WERI-Rb-1 (cell line): ENCODE measurements at regions not wholly inside any gene's neighbourhood (a gene's known extent, or its start where the extent isn't known, plus 50 kb on each side); places are given as distances from the start of the nearest gene placed in this dataset.

Source experiments
- DNase-seq: peaks from one replicate; pipeline ENCODE4 v3.0.0-alpha.2; 2020
- H3K27ac ChIP-seq: fragments of 250-450 bp; sonication (Bioruptor Pico); 2 replicates; pipeline ENCODE4 v1.5.1; 2020; ENCODE audit warnings: mild to moderate bottlenecking, moderate library complexity
- H3K27me3 ChIP-seq: fragments of 250-450 bp; sonication (Bioruptor Pico); 2 replicates; pipeline ENCODE4 v1.5.1; 2021; ENCODE audit warnings: mild to moderate bottlenecking, low read depth, moderate library complexity; ENCODE audit not compliant: insufficient read depth, severe bottlenecking
- H3K36me3 ChIP-seq: fragments of 250-450 bp; sonication (Bioruptor Pico); 2 replicates; pipeline ENCODE4 v1.5.1; 2020; ENCODE audit warnings: mild to moderate bottlenecking, moderate library complexity
- H3K4me3 ChIP-seq: 2 replicates; pipeline ENCODE4 v1.5.1; 2011; ENCODE audit warnings: low read depth, mild to moderate bottlenecking, control low read depth, low read length
- H3K9me3 ChIP-seq: fragments of 250-450 bp; sonication (Bioruptor Pico); 2 replicates; pipeline ENCODE4 v1.5.1; 2021; ENCODE audit warnings: mild to moderate bottlenecking, moderate library complexity; ENCODE audit not compliant: severe bottlenecking
- TF ChIP-seq, protein P1 (sequence below): IDR thresholded peaks from 2 replicates; pipeline ENCODE4 v1.5.1; 2011; ENCODE audit warnings: low read depth, mild to moderate bottlenecking, control low read depth, inconsistent platforms, low read length

DNA sequence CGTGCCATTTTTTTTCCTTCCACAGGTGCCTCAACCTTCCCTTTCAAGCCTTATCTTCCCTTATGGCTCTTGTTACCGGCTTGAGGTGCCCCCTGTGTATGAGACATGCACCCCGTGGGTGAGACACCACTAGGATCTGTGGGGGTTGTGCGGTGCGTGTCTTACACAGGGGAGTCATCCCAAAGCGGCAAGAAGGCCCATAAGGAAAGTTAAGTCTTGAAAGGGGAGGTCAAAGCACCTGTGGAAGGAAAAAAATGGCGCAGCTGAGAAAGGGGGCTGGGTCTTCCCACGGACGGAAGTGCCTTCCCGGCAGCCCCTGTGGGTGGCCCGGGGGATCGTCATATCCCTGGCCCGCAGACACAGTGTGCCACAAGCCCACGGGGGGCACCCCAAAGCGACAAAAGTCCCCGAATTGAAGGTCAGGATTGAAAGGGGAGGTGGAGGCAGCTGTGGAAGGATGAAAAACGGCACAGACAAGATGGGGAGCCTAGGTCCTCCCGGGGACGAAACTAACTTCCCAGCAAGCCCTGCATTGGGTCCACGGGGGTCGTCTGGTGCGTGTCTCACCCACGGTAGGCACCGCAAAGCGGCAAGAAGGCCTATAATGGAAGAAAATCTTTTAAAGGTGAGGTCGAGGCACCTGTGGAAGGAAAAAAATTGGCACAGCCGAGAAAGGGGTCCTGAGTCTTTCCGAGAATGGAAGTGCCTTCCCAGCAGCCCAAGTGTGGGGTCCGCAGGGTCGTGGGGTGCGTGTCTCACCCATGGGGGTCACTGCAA, 273.3 kb downstream of the ALG10 start:
- Histone ChIP-seq H3K27me3 (peaks cover 95% of the 10 kb centered on the region), H3K9me3 (no peaks in the 10 kb centered on the region), H3K4me3 (no peak overlapping the region), H3K36me3 (no peaks in the 10 kb centered on the region), H3K27ac (no peak overlapping the region)
- no peak for DNase-seq
- TF ChIP-seq, protein P1, sequence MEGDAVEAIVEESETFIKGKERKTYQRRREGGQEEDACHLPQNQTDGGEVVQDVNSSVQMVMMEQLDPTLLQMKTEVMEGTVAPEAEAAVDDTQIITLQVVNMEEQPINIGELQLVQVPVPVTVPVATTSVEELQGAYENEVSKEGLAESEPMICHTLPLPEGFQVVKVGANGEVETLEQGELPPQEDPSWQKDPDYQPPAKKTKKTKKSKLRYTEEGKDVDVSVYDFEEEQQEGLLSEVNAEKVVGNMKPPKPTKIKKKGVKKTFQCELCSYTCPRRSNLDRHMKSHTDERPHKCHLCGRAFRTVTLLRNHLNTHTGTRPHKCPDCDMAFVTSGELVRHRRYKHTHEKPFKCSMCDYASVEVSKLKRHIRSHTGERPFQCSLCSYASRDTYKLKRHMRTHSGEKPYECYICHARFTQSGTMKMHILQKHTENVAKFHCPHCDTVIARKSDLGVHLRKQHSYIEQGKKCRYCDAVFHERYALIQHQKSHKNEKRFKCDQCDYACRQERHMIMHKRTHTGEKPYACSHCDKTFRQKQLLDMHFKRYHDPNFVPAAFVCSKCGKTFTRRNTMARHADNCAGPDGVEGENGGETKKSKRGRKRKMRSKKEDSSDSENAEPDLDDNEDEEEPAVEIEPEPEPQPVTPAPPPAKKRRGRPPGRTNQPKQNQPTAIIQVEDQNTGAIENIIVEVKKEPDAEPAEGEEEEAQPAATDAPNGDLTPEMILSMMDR: no peak

DNA sequence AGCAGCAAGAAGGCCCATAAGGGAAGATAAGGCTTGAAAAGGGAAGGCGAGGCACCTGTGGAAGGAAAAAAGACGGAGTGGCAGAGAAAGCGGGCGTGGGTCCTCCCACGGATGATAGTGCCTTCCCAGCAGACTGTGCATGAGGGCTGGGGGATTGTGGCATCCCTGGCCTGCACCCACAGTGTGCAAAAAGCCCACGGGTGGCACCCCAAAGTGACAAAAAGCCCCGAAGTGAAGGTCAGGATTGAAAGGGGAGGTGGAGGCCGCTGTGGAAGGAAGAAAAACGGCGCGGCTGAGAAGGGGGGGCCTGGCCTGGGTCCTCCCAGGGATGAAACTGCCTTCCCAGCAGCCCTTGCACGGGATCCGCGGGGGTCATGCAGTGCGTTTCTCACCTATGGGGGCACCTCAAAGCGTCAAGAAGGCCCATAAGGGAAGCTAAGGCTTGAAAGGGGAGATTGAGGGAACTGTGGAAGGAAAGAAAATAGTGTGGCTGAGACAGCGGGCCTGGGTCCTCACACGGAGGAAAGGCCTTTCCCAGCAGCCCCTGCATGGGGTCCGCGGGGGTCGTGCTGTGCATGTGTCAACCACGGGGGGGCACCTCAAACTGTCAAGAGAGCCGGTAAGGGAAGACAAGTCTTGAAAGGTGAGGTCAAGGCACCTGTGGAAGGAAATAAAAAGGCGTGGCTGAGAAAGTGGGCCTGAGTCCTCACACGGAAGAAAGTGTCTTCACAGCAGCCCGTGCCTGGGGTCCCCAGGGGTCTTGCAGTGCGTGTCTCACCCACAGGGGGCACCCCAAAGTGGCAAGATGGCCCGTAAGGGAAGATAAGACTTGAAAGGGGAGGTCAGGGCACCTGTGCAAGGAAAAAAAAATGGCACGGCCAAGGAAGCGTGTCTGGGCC, 274.1 kb downstream of the ALG10 start:
- Histone ChIP-seq H3K27ac (no peak overlapping the region), H3K9me3 (no peaks in the 10 kb centered on the region), H3K4me3 (no peak overlapping the region), H3K27me3 (peaks cover 95% of the 10 kb centered on the region), H3K36me3 (no peaks in the 10 kb centered on the region)
- no peak for DNase-seq
- TF ChIP-seq, protein P1: no peak

DNA sequence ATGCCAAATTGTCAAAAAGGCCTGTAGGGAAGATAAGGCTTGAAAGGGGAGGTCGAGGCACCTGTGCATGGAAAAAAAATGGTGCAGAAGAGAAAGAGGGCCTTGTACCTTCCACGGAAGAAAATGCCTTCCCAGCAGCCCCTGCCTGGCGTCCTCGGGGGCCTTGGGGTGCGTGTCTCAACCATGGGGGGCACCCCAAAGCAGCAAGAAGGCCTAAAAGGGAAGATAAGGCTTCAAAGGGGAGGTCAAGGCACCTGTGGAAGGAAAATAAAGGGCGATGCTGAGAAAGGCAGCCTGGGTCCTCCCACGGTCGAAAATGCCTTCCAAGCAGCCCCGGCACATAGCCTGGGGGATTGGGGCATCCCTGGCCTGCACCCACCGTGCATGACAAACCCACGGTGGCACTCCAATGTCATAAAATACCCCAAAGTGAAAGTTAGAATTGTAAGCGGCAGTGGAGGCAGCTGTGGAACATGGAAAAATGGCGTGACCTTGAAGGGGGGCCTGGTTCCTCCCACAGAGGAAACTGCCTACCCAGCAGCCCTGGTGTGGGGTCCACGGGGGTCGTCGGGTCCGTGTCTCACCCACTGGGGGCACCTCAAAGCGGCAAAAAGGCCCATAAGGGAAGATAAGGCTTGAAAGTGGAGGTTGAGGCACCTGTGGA, 275.0 kb downstream of the ALG10 start:
- H3K9me3 ChIP-seq: no peaks in the 10 kb centered on the region
- H3K36me3 ChIP-seq: no peaks in the 10 kb centered on the region
- DNase-seq: no peak
- H3K4me3 ChIP-seq: no peak overlapping the region
- TF ChIP-seq, protein P1: no peak
- H3K27ac ChIP-seq: no peak overlapping the region
- peaks cover 99% of the 10 kb centered on the region for H3K27me3 ChIP-seq

DNA sequence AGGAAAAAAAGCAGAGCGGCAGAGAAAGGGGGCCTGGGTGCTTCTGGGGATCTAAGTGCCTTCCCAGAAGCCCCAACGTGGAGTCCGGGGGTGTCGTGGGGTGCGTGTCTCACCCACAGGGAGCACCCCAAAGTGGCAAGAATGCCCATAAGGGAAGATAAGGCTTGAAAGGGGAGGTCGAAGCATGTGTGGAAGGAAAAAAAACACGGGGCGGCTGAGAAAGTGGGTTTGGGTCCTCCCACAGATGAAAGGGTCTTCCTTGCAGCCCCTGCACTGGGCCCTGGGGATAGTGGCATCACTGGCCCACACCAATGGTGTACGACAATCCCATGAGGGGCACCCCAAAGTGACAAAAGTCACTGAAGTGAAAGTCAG, 275.5 kb downstream of the ALG10 start:
- no peak overlapping the region for H3K4me3 ChIP-seq
- H3K36me3 ChIP-seq: no peaks in the 10 kb centered on the region
- TF ChIP-seq, protein P1: no peak
- H3K9me3 ChIP-seq: no peaks in the 10 kb centered on the region
- H3K27ac ChIP-seq: no peak overlapping the region
- DNase-seq: no peak
- H3K27me3 ChIP-seq: peaks cover 99% of the 10 kb centered on the region

DNA sequence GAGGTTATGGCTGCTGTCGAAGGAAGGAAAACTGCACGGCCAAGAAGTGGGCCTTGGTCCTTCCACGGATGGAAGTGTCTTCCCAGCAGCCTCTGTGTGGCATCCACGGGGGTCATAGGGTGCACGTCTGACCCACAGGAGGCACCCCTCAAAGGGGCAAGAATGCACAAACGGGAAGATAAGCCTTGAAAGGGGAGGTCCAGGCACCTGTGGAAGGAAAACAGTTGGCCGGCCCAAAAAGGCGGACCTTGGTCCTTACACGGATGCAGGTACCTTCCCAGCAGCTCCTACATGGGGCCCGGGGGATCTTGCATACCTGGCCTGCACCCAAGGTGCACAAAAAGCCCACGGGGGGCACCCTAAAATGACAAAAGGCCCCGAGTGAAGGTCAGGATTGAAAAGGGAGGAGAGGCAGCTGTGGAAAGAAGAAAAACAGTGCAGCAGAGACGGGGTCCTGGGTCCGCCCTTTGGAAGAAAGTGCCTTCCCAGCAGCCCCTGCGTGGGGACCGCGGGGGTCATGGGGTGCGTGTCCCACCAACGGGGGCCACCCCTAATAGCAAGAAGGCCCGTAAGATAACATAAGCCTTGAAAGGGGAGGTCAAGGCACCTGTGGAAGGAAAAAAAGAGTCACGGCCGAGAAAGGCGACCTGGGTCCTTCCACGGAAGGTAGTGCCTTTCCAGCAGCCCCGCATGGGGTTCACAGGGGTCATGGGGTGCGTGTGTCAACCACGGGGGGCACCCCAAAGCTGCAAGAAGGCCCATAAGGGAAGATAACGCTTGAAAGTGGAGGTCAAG, 276.1 kb downstream of the ALG10 start:
- Histone ChIP-seq H3K36me3 (no peaks in the 10 kb centered on the region), H3K4me3 (no peak overlapping the region), H3K27me3 (peaks cover 99% of the 10 kb centered on the region), H3K27ac (no peak overlapping the region), H3K9me3 (no peaks in the 10 kb centered on the region)
- TF ChIP-seq, protein P1: no peak
- no peak for DNase-seq
